HG03064 (cell line): ENCODE measurements at regions not wholly inside any gene's neighbourhood (a gene's known extent, or its start where the extent isn't known, plus 50 kb on each side); places are given as distances from the start of the nearest gene placed in this dataset.

ENCODE experiments used
- ATAC-seq: cut with Tn5 transposase; IDR thresholded peaks from one replicate; pipeline ENCODE4 v1.9.1; 2021; ENCODE audit warnings: low read depth; ENCODE audit not compliant: unreplicated experiment

- ATAC-seq = no peak
Measured at GRCh38 chr6:74650668-74651067, 555.2 kb downstream of the COL12A1 start.

GRCh38 chr6:74646461-74646860 lies 559.4 kb downstream of the COL12A1 start:
- ATAC-seq = no peak

GRCh38 chr6:74645108-74645849 lies 560.6 kb downstream of the COL12A1 start:
- no peak for ATAC-seq

GRCh38 chr6:74642101-74642500 lies 563.8 kb downstream of the COL12A1 start:
- ATAC-seq = no peak

- ATAC-seq = no peak
Measured at GRCh38 chr6:74638412-74638811, 567.4 kb downstream of the COL12A1 start.

- no peak for ATAC-seq
Measured at GRCh38 chr6:74632196-74632875, 573.5 kb downstream of the COL12A1 start.

- no peak for ATAC-seq
Measured at GRCh38 chr6:74631564-74631963, 574.3 kb downstream of the COL12A1 start.

GRCh38 chr6:74626288-74626687 lies 579.6 kb downstream of the COL12A1 start:
- no peak for ATAC-seq

GRCh38 chr6:74623027-74623426 lies 582.8 kb downstream of the COL12A1 start:
- no peak for ATAC-seq

- no peak for ATAC-seq
Measured at GRCh38 chr6:74611220-74611619, 594.6 kb downstream of the COL12A1 start.

GRCh38 chr6:74610352-74610751 lies 595.5 kb downstream of the COL12A1 start:
- no peak for ATAC-seq

GRCh38 chr6:74609871-74610270 lies 596.0 kb downstream of the COL12A1 start:
- no peak for ATAC-seq

GRCh38 chr6:74607934-74608333 lies 597.9 kb downstream of the COL12A1 start:
- ATAC-seq = no peak

- ATAC-seq = no peak
Measured at GRCh38 chr6:74607468-74607867, 598.4 kb downstream of the COL12A1 start.

- ATAC-seq = no peak
Measured at GRCh38 chr6:74606582-74607071, 599.2 kb downstream of the COL12A1 start.

GRCh38 chr6:74605922-74606581 lies 599.8 kb downstream of the COL12A1 start:
- ATAC-seq = no peak

GRCh38 chr6:74604279-74604678 lies 601.6 kb downstream of the COL12A1 start:
- no peak for ATAC-seq

- no peak for ATAC-seq
Measured at GRCh38 chr6:74603322-74604076, 602.4 kb downstream of the COL12A1 start.

- ATAC-seq = no peak
Measured at GRCh38 chr6:74602206-74602605, 603.6 kb downstream of the COL12A1 start.

- ATAC-seq = peak; percentile 93
Measured at GRCh38 chr6:74598462-74599393, 607.1 kb downstream of the COL12A1 start.
